PFSK-1 (cell line): ENCODE measurements at regions not wholly inside any gene's neighbourhood (a gene's known extent, or its start where the extent isn't known, plus 50 kb on each side); places are given as distances from the start of the nearest gene placed in this dataset.

ENCODE experiments used
- FOXP2 ChIP-seq: optimal IDR thresholded peaks from 2 replicates; pipeline ENCODE3; 2011; ENCODE audit warnings: borderline replicate concordance, control low read depth, inconsistent platforms; ENCODE audit not compliant: insufficient read depth; ENCODE audit errors: extremely low read length, extremely low read depth
- POLR2AphosphoS5 ChIP-seq: IDR thresholded peaks from 2 replicates; pipeline ENCODE4 v1.6.1; 2012; ENCODE audit warnings: low read depth, mild to moderate bottlenecking, control low read depth, low read length, moderate library complexity
- REST ChIP-seq, 2 experiments: IDR thresholded peaks; 2 replicates each; pipeline versions ENCODE4 v1.6.1 to v1.8.0; 2011 to 2012; ENCODE audit warnings: low read depth in 2 of 2, low read length in 2 of 2, control low read depth in 1 of 2, inconsistent platforms in 1 of 2, mild to moderate bottlenecking in 1 of 2, moderate library complexity in 1 of 2; ENCODE audit not compliant: insufficient read depth in 1 of 2
- SIN3A ChIP-seq: IDR thresholded peaks from 2 replicates; pipeline ENCODE4 v1.6.1; 2012; ENCODE audit warnings: mild to moderate bottlenecking, low read length, moderate library complexity, borderline replicate concordance; ENCODE audit not compliant: insufficient read depth
- TAF1 ChIP-seq: IDR thresholded peaks from 2 replicates; pipeline ENCODE4 v1.6.1; 2012; ENCODE audit warnings: low read length, control low read depth, borderline replicate concordance; ENCODE audit not compliant: insufficient read depth

- TF ChIP-seq SIN3A = no peak
- TF ChIP-seq POLR2AphosphoS5 = no peak
- no peak for TF ChIP-seq TAF1
- no peak for TF ChIP-seq REST (IDR thresholded peaks at IDR 0.05; ENCODE audit: insufficient read depth in 1 of 2, low read depth in 2 of 2, low read length in 2 of 2)
- no peak for TF ChIP-seq FOXP2
These were observed 755.1 kb downstream of the ZPLD1 start for GRCh38 chr3:103189941-103190340.
